CD4-positive, alpha-beta T cell treated with Interleukin-4 for 4 hours (primary cell): ENCODE measurements at regions not wholly inside any gene's neighbourhood (a gene's known extent, or its start where the extent isn't known, plus 50 kb on each side); places are given as distances from the start of the nearest gene placed in this dataset.
"Not testable (repeated sequence)": the region's sequence is repeated elsewhere in the genome, so short reads cannot be mapped to it uniquely, and the experiment has no call there.

Source experiments
- DNase-seq: peaks from one replicate; pipeline ENCODE4 v3.0.0-alpha.2; 2020

DNA sequence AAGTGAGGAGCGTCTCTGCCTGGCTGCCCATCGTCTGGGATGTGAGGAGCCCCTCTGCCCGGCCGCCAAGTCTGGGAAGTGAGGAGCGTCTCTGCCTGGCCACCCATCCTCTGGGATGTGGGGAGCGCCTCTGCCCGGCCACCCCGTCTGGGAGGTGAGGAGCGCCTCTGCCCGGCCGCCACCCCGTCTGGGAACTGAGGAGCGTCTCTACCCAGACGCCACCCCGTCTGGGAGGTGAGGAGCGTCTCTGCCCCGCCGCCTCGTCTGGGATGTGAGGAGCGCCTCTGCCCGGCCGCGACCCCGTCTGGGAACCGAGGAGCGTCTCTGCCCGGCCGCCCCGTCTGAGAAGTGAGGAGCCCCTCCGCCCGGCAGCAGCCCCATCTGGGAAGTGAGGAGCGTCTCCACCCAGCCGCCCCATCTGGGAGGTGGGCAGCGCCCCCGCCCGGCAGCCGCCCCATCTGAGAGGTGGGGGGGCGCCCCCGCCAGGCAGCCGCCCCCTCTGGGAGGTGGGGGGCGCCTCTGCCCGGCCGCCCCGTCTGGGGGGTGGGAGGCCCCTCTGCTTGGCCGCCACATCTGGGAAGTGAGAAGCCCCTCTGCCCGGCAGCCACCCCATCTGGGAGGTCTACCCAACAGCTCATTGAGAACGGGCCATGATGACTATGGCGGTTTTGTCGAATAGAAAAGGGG lies 228.4 kb downstream of the CAAP1 start:
- not testable (repeated sequence) for DNase-seq

DNA sequence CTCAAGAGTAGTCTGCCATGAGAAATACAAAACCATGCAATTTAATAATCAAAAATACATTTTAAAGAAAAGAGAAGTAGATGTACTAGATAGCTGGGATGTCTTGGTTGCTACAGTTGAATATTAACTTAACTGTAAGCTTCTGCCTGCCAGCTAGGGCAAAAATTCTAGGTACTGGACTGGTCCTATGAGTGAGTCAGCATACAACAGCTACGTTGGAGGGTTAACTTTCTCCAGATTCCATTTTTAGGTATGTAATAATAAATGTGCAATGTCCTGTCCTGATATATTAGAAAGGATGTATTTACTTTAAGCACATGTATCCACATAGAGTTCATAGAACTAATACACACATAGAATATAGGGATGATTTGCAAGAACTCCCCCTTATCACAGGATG lies 230.1 kb downstream of the CAAP1 start:
- no peak for DNase-seq

DNA sequence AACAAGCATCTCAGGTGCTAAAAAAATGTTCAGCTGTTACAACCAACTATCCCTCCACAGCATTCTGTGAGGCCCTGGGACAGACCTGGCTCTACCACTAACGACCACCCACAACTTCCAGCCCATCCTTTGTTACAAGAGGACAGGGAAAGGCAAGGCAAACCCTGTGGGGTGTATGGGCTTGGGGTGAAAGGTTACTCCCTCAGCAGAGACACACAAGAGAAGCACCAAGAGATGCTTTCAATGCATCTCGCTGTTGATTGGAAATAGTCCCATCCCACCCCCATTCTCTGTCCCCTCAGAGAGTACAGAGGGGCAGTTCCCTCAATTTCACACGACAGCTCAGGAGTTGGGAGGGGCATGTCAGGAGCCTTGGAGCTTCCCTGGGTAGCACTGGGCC lies 234.1 kb downstream of the CAAP1 start:
- no peak for DNase-seq

DNA sequence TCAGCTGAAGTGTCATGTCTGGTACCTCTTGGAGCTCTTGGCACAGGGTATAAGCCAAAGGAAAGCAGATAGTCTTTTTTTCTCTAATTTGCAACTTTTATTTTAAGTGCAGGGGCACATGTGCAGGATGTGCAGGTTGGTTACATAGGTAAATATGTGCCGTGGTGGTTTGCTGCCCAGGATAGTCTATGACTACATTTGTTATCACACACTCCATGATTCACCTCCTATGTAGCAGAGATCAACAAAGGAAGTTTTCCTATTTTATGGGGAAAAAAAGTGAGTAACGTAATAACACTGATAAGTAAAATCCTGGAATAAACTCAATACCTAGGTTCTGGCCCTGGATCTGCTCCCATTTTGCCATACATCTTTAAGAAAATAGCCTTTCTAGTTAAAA lies 234.6 kb downstream of the CAAP1 start:
- no peak for DNase-seq

DNA sequence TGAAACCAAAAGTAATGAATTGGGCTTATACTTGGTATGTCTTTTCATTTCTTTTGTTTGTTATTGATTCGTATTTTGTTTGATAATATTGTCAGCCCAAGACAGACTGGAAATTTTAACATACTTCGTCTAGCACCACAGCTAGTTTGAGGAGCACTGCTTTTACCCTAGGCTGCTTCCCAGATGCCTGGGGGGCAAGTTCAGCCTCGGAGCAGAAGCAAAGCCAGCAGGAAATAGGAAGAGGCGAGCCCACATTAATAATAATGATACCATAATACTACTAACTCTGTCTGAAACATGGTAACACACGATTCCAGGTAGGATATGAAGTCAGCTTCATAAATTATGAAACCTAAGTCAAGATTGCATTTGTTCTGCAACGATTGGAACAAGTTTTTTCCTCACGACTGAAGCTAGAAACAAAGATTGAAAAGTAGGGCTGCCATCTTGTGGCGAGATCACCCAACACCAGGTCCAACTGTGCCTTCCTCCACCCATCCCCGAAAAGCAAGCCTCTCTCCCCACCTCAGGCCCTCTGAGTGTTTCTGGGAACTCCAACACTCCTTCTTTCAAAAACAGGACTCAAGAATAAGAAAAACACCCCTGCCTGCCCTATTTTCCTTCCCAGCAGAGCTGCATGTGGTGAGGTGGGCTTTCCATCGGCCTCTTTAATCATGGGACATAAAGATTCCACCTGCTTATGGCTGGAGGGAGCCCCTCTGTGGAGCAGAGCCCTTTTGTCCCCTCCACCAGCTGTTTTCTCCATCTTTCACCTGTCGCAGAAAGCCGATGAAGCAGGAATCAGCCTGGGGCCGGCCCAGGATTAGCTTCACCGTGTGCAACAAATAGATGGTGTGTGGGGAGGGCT lies 236.4 kb downstream of the CAAP1 start:
- no peak for DNase-seq

DNA sequence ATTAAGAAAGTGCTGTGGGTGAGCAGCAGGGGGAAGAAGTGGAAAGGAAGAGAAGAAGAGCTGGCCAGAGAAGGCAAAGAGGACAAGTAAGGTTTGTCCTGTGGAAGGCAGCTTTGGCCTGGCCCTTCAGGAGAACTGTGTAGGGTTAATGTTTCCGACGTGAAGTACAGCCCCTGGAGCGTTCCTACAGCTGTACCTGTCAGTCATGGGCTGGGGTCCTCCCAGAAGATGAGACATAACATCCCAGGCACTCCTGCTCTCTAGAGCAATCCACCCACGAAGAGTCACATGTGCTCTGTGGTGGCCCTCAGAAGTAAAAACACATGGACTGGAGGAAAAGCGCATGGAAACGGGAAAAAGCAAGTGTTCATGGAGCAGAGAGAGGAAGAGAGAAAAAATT lies 237.4 kb downstream of the CAAP1 start:
- DNase-seq, result no peak

DNA sequence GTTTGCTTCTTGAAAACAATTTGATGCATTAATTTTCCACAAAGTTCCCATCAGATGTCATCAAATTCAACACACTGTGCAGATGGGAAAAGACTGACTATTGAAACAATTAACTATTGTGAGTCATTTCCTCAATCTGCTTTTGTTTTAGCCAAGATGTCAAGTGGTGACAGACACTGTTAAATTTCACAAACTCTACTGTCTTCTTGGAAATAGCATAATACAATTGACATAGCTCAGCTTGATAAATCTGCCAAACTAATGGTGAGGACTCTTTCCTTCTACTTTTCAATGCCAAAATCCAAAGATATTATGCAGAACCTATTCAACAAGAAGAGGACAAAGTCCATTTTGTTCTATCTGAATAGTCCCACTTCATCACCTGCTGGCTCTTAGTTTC lies 242.3 kb downstream of the CAAP1 start:
- DNase-seq, result no peak

DNA sequence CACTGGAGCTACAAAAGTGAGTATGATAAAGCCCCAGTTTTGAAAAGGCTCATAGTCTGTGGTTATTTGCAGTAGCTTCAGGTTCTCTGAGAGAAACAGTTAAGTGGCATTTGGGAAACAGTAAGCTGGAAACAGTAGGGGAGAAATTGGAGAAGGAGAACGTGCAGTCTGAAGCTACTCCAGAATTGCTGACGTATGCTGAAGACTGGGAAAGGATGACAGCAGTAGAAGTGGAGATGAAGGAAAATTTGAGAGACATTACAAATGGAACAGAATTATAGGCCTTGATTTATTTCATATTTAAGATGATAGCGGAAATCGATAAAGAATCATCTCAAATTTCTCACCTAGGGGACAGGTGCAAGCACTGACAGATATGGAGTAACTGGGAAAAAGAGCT lies 248.8 kb downstream of the CAAP1 start:
- DNase-seq, result no peak

DNA sequence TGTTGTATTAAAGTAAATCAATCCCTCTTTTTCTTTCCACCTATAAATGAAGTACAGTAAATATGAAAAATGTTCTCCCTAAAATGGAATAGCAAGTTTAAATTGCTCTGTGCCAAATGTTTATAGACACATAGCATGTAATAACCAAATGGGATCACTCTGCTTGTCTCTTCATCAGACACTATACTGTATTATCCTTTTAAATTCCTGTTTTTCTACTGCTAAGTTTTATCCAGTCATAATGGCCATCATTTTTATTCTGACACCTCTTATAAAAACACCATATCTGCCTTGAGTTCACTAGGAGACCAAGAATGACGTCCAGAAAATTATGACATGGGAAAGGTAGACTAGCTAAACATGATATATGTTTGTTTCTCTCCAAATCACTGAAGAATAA lies 252.8 kb downstream of the CAAP1 start:
- DNase-seq, result no peak

DNA sequence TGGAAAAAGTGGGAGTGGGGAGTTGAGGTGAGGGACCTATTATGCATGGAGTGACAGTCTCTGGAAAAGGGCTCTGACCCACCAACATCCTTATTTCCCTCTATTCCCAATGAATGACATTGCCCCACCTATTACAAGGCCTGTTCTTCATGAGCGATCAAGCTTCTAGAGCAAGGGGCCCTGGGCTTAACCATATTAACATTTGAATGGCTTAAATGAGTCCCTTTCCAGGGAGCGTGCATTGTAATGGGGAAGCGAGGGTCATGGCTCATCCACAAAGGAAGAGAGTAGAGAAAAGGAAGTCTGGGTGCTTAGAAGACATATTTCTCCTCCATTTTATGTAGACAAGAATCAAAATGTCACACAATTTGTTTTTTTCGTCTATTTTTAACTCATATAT lies 255.5 kb downstream of the CAAP1 start:
- DNase-seq, result no peak

DNA sequence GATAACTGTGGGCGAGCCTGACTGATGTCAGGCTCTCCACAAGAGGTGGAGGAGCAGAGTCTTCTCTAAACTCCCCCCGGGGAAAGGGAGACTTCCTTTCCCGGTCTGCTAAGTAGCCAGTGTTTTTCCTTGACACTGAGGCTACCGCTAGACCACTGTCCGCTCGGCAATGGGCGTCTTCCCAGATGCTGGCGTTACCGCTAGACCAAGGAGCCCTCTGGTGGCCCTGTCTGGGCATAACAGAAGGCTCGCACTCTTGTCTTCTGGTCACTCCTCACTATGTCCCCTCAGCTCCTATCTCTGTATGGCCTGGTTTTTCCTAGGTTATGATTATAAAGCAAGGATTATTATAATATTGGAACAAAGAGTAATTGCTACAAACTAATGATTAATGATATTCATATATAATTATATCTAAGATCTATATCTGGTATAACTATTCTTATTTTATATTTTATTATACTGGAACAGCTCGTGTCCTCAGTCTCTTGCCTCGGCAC lies 278.7 kb downstream of the CAAP1 start:
- not testable (repeated sequence) for DNase-seq

DNA sequence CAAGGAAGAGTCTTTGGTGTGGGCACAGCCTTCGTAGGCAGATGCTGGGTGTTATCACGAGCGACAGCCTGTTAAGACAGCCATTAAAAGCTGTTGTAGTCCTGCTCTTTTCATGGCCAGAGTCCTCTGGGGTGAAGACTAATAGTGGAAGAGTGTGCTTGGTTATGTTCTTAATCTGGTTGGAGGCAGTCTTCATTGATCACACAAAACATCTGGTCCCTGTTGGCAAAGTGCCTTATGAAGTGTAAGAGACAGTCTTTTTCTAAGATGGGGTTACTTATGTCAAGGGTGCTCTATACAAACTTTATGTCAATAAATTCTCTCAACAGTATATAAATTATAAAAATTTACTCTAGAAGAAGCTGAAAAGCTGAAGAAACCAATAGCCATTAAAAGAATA lies 280.4 kb downstream of the CAAP1 start:
- no peak for DNase-seq

DNA sequence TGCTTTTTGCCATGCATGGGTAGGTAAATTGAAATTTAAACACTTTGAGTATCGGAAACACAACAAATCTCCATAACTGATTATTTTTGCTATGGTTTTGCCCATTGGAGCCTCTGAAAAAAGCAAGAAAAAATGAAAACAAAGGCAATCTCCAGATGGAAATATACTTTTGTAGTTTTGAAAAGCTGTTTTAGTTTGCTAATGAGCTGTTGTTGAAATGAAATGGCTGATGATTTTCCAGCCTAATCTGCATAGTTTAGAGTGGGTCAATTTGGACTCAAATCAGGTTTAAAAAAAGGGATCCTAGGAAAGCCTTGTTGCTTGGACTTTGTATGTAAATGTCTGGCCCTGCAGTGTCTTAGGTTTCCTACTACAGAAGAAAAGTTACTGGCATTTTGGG lies 285.8 kb downstream of the CAAP1 start:
- DNase-seq, result no peak

DNA sequence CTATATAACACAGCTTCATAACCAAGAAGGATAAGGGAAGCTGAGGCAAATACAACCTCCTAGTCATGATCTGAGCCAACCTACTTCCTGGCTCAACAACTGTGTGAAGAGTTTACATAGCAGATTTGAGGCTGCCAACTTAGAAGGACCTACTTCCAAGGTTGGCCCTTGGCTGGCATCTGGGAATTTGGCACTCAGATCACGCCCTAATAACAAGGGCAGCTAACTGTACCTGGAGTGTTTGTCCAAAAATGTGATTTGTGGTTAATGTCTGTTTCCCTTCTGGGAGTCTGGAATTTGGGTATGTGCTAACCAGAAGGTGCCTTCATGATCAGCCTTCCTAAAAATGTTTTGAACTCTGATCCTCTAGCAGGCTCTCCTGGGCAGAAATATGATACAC lies 287.2 kb downstream of the CAAP1 start:
- DNase-seq, result no peak

DNA sequence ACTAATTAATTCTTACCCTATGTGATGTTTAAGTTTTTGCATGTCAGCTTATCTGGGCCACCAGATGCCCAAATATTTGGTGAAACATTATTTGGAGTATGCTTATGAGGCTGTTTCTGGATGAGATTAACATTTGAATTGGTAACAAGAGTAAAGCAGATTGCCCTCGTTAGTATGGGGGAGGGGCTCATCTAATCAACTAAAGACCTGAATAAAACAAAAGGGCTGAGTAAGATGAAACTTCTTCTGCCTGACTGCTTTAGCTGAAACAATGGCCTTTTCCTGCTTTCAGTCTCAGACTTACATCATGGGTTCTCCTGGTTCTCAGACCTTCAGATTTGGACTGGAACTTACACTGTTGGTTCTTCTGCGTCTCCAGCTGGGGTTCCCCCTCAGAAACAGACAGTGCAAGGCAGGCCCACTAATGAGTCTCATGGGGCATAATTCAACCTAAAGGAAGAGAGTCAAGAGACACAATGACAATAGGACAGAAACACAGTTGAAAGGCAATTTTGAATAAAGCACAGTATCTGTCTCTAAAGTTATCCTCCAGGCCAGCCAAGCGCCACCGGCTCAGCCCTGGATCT lies 288.4 kb downstream of the CAAP1 start:
- no peak for DNase-seq

DNA sequence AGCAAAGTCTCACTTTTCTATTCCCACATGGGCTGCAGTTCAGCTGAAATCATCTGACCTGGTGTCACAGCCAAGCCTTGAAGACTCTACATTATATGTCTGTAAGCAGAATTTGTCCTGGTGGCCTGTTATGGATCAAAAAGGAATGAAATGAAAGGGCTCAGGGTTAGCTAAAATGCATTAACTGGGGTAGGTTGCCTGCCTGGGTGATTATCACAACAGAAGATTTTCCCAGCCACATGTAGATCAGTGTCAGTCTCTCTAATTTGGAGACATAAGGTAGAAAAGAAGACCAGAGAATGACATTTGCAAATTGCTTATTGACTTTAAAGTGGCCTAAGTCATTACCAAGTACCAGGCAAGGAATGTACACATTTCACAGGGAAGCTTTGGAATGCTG lies 289.0 kb downstream of the CAAP1 start:
- DNase-seq, result no peak

DNA sequence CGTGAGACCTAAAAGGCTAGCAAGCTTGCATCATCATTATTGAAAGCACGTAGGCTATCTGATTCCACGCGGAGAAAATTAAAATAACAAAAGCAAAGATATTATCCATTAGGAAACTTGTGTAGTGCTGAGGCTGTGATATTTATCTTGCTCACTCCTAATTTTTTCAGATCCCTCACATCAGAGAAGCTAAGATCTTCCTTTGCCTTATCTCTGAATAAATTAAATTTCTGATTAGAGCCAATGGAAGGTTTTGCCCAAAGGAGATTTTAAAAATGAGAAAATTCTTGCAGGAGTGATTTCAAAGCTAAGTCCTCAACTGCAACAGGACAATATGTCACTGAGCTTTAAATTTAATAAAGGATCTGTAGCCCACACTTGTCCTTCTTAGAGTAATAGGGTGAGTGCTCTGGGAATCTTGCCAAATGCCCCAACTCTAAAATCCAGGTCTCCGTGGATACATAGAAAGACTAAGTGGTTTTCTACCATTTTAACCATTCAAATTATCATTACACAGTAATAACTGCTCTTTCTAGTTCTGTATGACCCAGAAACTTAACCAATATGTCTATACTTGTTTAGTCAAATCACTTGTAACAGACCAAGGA lies 295.0 kb downstream of the CAAP1 start:
- no peak for DNase-seq

DNA sequence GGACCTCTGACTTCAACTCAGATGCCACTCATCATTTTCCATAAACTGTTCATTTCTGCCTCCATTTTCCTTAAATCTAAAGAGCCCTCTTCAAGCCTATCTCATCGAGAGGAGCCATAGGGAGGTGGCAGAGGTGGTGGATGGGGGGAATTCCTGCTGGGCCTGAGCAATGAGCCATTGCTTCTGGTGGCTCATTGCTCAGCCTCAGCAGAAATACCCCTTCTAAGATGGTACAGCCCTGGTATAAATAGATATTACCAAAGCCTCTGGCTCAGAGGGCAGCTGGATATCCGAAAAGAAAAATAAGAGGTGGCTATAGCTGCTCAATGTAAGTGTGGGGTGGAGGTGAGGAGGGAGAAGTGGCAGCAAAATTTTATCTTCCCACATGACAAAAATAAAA lies 313.5 kb downstream of the CAAP1 start:
- no peak for DNase-seq

DNA sequence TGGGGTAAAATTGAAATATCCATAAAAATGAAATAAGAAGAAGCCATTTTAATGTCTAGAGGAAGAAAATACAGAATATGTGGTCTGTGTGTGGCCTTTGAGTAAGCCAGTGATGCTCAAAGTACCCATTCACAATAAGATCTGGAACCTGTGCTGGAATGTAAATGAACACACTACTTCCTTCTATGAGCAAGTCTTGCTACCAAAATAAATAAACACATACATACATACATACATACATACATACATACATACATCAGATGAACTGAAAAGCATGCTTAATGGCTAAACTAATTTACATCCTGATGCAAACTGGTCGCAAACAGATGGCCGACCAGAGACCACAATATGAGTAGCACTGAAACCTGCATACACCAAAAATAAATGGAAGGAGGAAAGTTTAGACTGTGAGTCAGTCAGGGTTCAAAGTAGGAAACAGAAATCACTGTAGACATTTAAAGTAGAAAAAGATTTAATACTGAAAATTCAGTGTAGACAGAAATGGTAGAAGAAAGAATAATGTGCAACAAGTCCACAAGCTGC lies 317.6 kb downstream of the CAAP1 start:
- no peak for DNase-seq

DNA sequence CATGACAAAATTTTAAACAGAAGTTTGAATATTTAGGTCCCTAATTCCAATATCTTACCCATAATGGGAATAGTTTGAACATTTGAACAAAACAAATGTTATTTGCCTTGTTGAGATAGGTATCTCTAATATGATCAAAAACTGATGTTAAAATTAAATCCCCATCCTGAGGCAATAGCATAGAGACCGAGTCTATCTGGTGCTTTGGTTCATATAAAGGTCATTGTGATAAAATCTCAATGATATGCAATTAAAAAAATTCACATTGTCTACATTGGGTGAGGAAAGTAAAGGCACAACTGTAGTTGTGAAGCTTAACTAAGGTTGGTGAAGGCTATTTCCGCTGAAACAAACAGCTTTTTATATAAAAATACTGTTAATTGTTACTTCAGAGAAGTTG lies 318.3 kb downstream of the CAAP1 start:
- DNase-seq, result no peak

DNA sequence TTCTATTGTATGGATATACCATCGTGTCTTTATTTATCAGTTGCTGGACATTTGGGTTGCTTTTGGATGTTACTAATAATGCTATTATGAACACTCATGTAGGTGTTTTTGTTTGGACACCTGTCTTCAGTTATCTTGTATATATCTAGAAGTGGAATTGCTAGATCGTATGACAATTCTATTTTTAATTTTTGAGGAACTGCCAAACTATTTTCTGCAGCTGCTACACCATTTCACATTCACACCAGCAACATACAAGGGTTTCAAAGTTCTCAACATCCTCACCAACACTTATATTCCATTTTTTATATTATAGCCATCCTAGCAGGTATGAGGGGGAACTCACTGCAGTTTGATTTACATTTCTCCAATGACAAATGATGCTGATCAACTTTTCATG lies 324.6 kb downstream of the CAAP1 start:
- no peak for DNase-seq

DNA sequence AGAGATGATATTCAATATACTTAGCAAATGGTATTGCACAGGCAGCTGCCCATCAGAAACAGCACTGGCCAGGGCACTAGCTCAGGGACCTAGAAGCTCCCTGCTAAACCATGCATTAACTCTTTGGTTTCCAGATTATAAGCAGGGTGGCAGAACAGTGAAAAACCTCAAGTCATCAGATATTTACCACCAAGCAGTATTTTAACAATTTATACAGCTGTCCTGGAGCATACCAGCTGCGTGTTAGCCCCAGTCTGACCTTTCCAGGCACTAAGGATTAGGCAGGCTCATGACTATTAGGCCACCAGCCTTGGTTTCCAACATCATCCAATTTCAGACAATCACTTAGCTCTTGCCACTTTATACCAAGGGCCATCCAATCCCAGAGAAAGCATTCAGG lies 326.5 kb downstream of the CAAP1 start:
- no peak for DNase-seq

DNA sequence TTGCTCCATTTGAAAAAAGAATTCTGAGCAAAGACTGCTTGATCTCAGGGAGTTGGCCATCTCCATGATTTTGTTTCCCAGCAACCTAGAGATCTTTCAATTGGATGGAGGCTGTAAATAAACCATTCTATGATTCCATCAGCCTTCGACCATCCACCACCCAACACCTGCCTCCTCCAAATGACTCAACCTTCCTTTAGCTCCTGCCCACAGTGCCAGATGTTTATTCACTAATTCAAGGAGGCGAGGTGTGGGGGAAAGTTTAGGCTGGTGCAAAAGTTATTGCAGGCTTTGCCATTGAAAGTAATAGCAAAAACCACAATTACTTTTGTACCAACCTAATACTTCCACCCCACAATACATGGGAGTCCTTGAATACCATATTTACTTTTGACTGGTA lies 327.5 kb downstream of the CAAP1 start:
- no peak for DNase-seq
